Uterus (tissue), 2 donors: ENCODE measurements at regions not wholly inside any gene's neighbourhood (a gene's known extent, or its start where the extent isn't known, plus 50 kb on each side); places are given as distances from the start of the nearest gene placed in this dataset.

Source experiments
- CTCF ChIP-seq, 4 experiments: fragments of 200-600 bp in 2 of 4; fragments of 450-650 bp in 2 of 4; sonication (generic) in 2 of 4; IDR thresholded peaks; one replicate each; pipeline ENCODE4 v1.5.1; 2016 to 2019; ENCODE audit warnings: antibody characterized with exemption in 4 of 4, mild to moderate bottlenecking in 2 of 4, moderate library complexity in 1 of 4
- POLR2A ChIP-seq, 2 donors: fragments of 450-650 bp; IDR thresholded peaks; one replicate each; pipeline ENCODE4 v1.6.1; 2016; ENCODE audit warnings: antibody characterized with exemption in 2 of 2, mild to moderate bottlenecking in 1 of 2, moderate library complexity in 1 of 2

GRCh38 chr6:81194374-81194773 is 558.1 kb downstream of the TENT5A start:
- TF ChIP-seq CTCF (IDR thresholded peaks at IDR 0.05) = no peak
- TF ChIP-seq POLR2A (IDR thresholded peaks at IDR 0.05) = no peak
